ENCODE measurements at regions not wholly inside any gene's neighbourhood (a gene's known extent, or its start where the extent isn't known, plus 50 kb on each side); places are given as distances from the start of the nearest gene placed in this dataset.

GRCh38 chr14:104496095-104496494 lies 83.5 kb upstream of the C14orf180 start:
- TF ChIP-seq CTCF (tag by site-specific recombination; IDR thresholded peaks at IDR 0.05) = no peak
- no peak for TF ChIP-seq ZNF48 (tag by site-specific recombination; IDR thresholded peaks at IDR 0.05)
- no peak for TF ChIP-seq EGR2 (tag by site-specific recombination; IDR thresholded peaks at IDR 0.05; ENCODE audit: low read depth)
- no peak for TF ChIP-seq ZNF223 (tag by site-specific recombination; IDR thresholded peaks at IDR 0.05)
- TF ChIP-seq YY1 (tag by site-specific recombination; IDR thresholded peaks at IDR 0.05) = no peak
- TF ChIP-seq MEIS1 (CRISPR knock-in tag; IDR thresholded peaks at IDR 0.05; ENCODE audit: borderline replicate concordance) = no peak
- no peak for TF ChIP-seq ZNF670 (tag by site-specific recombination; IDR thresholded peaks at IDR 0.05; ENCODE audit: low read depth)

All from HEK293 (cell line).